H9 (cell line): ENCODE measurements at regions not wholly inside any gene's neighbourhood (a gene's known extent, or its start where the extent isn't known, plus 50 kb on each side); places are given as distances from the start of the nearest gene placed in this dataset.

Experiments used
- DNase-seq: peaks from one replicate; pipeline ENCODE4 v3.0.0-alpha.2; 2017
- H2AFZ ChIP-seq: one replicate; pipeline ENCODE4 v1.6.1; 2013; ENCODE audit warnings: mild to moderate bottlenecking, low read length, control low read depth, moderate library complexity
- H2AK5ac ChIP-seq: 2 replicates; pipeline ENCODE4 v1.6.1; 2013; ENCODE audit warnings: low read length, control low read depth, mixed read lengths; ENCODE audit not compliant: insufficient read length
- H2BK120ac ChIP-seq: one replicate; pipeline ENCODE4 v1.6.1; 2013; ENCODE audit warnings: low read depth, mild to moderate bottlenecking, low read length, control low read depth, inconsistent platforms; ENCODE audit not compliant: poor library complexity, severe bottlenecking
- H2BK12ac ChIP-seq: 2 replicates; pipeline ENCODE4 v1.6.1; 2013; ENCODE audit warnings: low read length, control low read depth, mixed read lengths, low read depth; ENCODE audit not compliant: insufficient read length
- H2BK15ac ChIP-seq: 2 replicates; pipeline ENCODE4 v1.6.1; 2013; ENCODE audit warnings: low read depth, low read length, control low read depth
- H2BK20ac ChIP-seq: one replicate; pipeline ENCODE4 v1.6.1; 2013; ENCODE audit warnings: low read depth, mild to moderate bottlenecking, low read length, control low read depth, inconsistent platforms; ENCODE audit not compliant: poor library complexity, severe bottlenecking
- H2BK5ac ChIP-seq: 2 replicates; pipeline ENCODE4 v1.6.1; 2013; ENCODE audit warnings: low read length, control low read depth, mixed read lengths; ENCODE audit not compliant: insufficient read length
- H3K14ac ChIP-seq: 2 replicates; pipeline ENCODE4 v1.6.1; 2013; ENCODE audit warnings: low read length, control low read depth; ENCODE audit not compliant: insufficient read depth
- H3K18ac ChIP-seq: 2 replicates; pipeline ENCODE4 v1.6.1; 2013; ENCODE audit warnings: low read depth, mild to moderate bottlenecking, mixed read lengths, low read length, control low read depth; ENCODE audit not compliant: insufficient read length
- H3K23ac ChIP-seq: 2 replicates; pipeline ENCODE4 v1.6.1; 2013; ENCODE audit warnings: low read length, control low read depth, mixed read lengths, low read depth; ENCODE audit not compliant: insufficient read length
- H3K23me2 ChIP-seq: 2 replicates; pipeline ENCODE4 v1.6.1; 2013; ENCODE audit warnings: low read depth, mild to moderate bottlenecking, mixed read lengths, low read length, control low read depth; ENCODE audit not compliant: insufficient read length, poor library complexity, severe bottlenecking
- H3K27ac ChIP-seq: 2 replicates; pipeline ENCODE4 v1.5.1; 2013; ENCODE audit warnings: low read length, control low read depth, mixed read lengths, low read depth; ENCODE audit not compliant: insufficient read length
- H3K27me3 ChIP-seq: 2 replicates; pipeline ENCODE4 v1.6.1; 2013; ENCODE audit warnings: low read length, control low read depth, inconsistent platforms; ENCODE audit not compliant: insufficient read depth
- H3K4ac ChIP-seq: 2 replicates; pipeline ENCODE4 v1.6.1; 2013; ENCODE audit warnings: low read depth, mild to moderate bottlenecking, control low read depth, inconsistent platforms, low read length, moderate library complexity
- H3K4me1 ChIP-seq: 2 replicates; pipeline ENCODE4 v1.6.1; 2013; ENCODE audit warnings: low read length, control low read depth, inconsistent platforms; ENCODE audit not compliant: insufficient read depth
- H3K4me2 ChIP-seq: 2 replicates; pipeline ENCODE4 v1.6.1; 2013; ENCODE audit warnings: low read length, control low read depth, mixed read lengths; ENCODE audit not compliant: insufficient read length, insufficient read depth
- H3K56ac ChIP-seq: 2 replicates; pipeline ENCODE4 v1.6.1; 2013; ENCODE audit warnings: low read depth, mild to moderate bottlenecking, mixed read lengths, low read length, control low read depth; ENCODE audit not compliant: insufficient read length
- H3K79me1 ChIP-seq: 2 replicates; pipeline ENCODE4 v1.6.1; 2013; ENCODE audit warnings: low read depth, mild to moderate bottlenecking, moderate library complexity, low read length, control low read depth, inconsistent platforms; ENCODE audit not compliant: insufficient read depth, poor library complexity, severe bottlenecking
- H3K79me2 ChIP-seq: 2 replicates; pipeline ENCODE4 v1.6.1; 2013; ENCODE audit warnings: low read length, control low read depth, inconsistent platforms; ENCODE audit not compliant: insufficient read depth
- H3K9ac ChIP-seq: 2 replicates; pipeline ENCODE4 v1.6.1; 2013; ENCODE audit warnings: low read length, control low read depth, mixed read lengths; ENCODE audit not compliant: insufficient read length; ENCODE audit errors: extremely low read depth
- H3K9me3 ChIP-seq: one replicate; pipeline ENCODE4 v1.6.1; 2013; ENCODE audit warnings: low read depth, low read length, inconsistent platforms; ENCODE audit not compliant: control insufficient read depth
- H3T11ph ChIP-seq: one replicate; pipeline ENCODE4 v1.6.1; 2013; ENCODE audit warnings: mild to moderate bottlenecking, low read length, control low read depth, inconsistent platforms
- H4K20me1 ChIP-seq: one replicate; pipeline ENCODE4 v1.6.1; 2013; ENCODE audit not compliant: control insufficient read depth, insufficient read length, insufficient read depth
- H4K5ac ChIP-seq: 2 replicates; pipeline ENCODE4 v1.6.1; 2013; ENCODE audit warnings: low read depth, mild to moderate bottlenecking, mixed read lengths, low read length, control low read depth; ENCODE audit not compliant: insufficient read length
- H4K8ac ChIP-seq: replicated peaks from 2 replicates; pipeline ENCODE4 v1.6.1; 2013; ENCODE audit warnings: low read length, control low read depth, mixed read lengths, low read depth; ENCODE audit not compliant: insufficient read length
- H4K91ac ChIP-seq: 2 replicates; pipeline ENCODE4 v1.6.1; 2013; ENCODE audit warnings: low read depth, mild to moderate bottlenecking, moderate library complexity, mixed read lengths, low read length, control low read depth; ENCODE audit not compliant: insufficient read length
- H3K27ac Mint-ChIP-seq, 3 experiments: 2 replicates in 2 of 3; 3 replicates in 1 of 3; pipeline ENCODE4 v1.8.0; 2020 to 2021; ENCODE audit warnings: mixed read lengths in 3 of 3, mild to moderate bottlenecking in 1 of 3, moderate library complexity in 1 of 3
- H3K27me3 Mint-ChIP-seq: 2 replicates; pipeline ENCODE4 v1.8.0; 2021; ENCODE audit warnings: low read depth, mild to moderate bottlenecking, moderate library complexity, mixed read lengths
- H3K36me3 Mint-ChIP-seq, 3 experiments: 2 replicates in 2 of 3; 3 replicates in 1 of 3; pipeline ENCODE4 v1.8.0; 2020 to 2021; ENCODE audit warnings: low read depth in 3 of 3, mixed read lengths in 3 of 3; ENCODE audit not compliant: insufficient read depth in 1 of 3
- H3K4me1 Mint-ChIP-seq, 2 experiments: 2 replicates each; pipeline ENCODE4 v1.8.0; 2020; ENCODE audit warnings: mixed read lengths in 2 of 2
- H3K4me3 Mint-ChIP-seq, 2 experiments: 2 replicates in 1 of 2; 3 replicates in 1 of 2; pipeline ENCODE4 v1.8.0; 2020 to 2021; ENCODE audit warnings: mild to moderate bottlenecking in 2 of 2, mixed read lengths in 2 of 2, moderate library complexity in 1 of 2
- H3K9me3 Mint-ChIP-seq, 2 experiments: 2 replicates in 1 of 2; 3 replicates in 1 of 2; pipeline ENCODE4 v1.8.0; 2020; ENCODE audit warnings: mild to moderate bottlenecking in 2 of 2, mixed read lengths in 2 of 2, moderate library complexity in 1 of 2
- CTCF ChIP-seq: fragments of 200-600 bp; sonication (generic); conservative IDR thresholded peaks from 3 replicates; pipeline ENCODE4 v1.8.0; 2021; ENCODE audit warnings: antibody characterized with exemption, mild to moderate bottlenecking

GRCh38 chr4:189291939-189292338 lies 648.7 kb upstream of the FRG1 start:
- DNase-seq: no peak
- Histone ChIP-seq H3K9ac (no peak overlapping the region), H2AFZ (no peak overlapping the region), H4K91ac (no peak overlapping the region), H2BK15ac (no peak overlapping the region), H3K27me3 (no peaks in the 10 kb centered on the region), H2BK12ac (no peak overlapping the region), H3K9me3 (no peaks in the 10 kb centered on the region), H3K4me1 (no peaks in the 10 kb centered on the region), H4K5ac (no peak overlapping the region), H3K14ac (no peak overlapping the region), H4K8ac (no peak overlapping the region), H4K20me1 (no peaks in the 10 kb centered on the region), H3K4ac (no peak overlapping the region), H2BK5ac (no peak overlapping the region), H3T11ph (no peak overlapping the region), H3K27ac (no peak overlapping the region), H3K23ac (no peak overlapping the region), H3K79me2 (no peaks in the 10 kb centered on the region), H3K18ac (no peak overlapping the region), H2BK20ac (no peak overlapping the region), H3K23me2 (no peaks in the 10 kb centered on the region), H3K56ac (no peak overlapping the region), H3K4me2 (no peak overlapping the region), H2AK5ac (no peak overlapping the region), H2BK120ac (no peak overlapping the region), H3K79me1 (no peaks in the 10 kb centered on the region)
- Mint-ChIP-seq H3K4me3 (no peak overlapping the region), H3K9me3 (peaks cover 38 to 79% of the 10 kb centered on the region in 2 experiments), H3K36me3 (no peaks in the 10 kb centered on the region; a peak in 2 of 7 replicates), H3K27me3 (no peaks in the 10 kb centered on the region), H3K4me1 (no peaks in the 10 kb centered on the region), H3K27ac (no peak overlapping the region)
- TF ChIP-seq CTCF: no peak
